GM23338 (cell line): ENCODE measurements at regions not wholly inside any gene's neighbourhood (a gene's known extent, or its start where the extent isn't known, plus 50 kb on each side); places are given as distances from the start of the nearest gene placed in this dataset.

ENCODE experiments used
- ATAC-seq: fragments of 200-7000 bp; cut with Tn5 transposase; 3 replicates; pipeline ENCODE4 v1.9.1; 2020
- DNase-seq: peaks from one replicate; pipeline ENCODE4 v3.0.0-alpha.2; 2015; ENCODE audit warnings: low spot score
- H2AFZ ChIP-seq: fragments of 200-600 bp; sonication (generic); 2 replicates; pipeline ENCODE4 v1.8.0; 2016; ENCODE audit warnings: antibody characterized with exemption, mild to moderate bottlenecking, moderate library complexity
- H3F3A ChIP-seq: fragments of 200-600 bp; sonication (generic); replicated peaks from 2 replicates; pipeline ENCODE4 v1.8.0; 2017; ENCODE audit warnings: antibody characterized with exemption, mixed run types, low read depth
- H3K27ac ChIP-seq: fragments of 200-600 bp; sonication (generic); 2 replicates; pipeline ENCODE4 v1.6.1; 2016; ENCODE audit warnings: low read depth
- H3K27me3 ChIP-seq: fragments of 200-600 bp; sonication (generic); 2 replicates; pipeline ENCODE4 v1.8.0; 2016; ENCODE audit warnings: mild to moderate bottlenecking, mixed run types, moderate library complexity; ENCODE audit not compliant: insufficient read depth
- H3K36me3 ChIP-seq: fragments of 200-600 bp; sonication (generic); 2 replicates; pipeline ENCODE4 v1.8.0; 2016; ENCODE audit warnings: mild to moderate bottlenecking; ENCODE audit not compliant: insufficient read depth
- H3K4me1 ChIP-seq: fragments of 200-600 bp; sonication (generic); 2 replicates; pipeline ENCODE4 v1.8.0; 2016; ENCODE audit warnings: mild to moderate bottlenecking, moderate library complexity; ENCODE audit not compliant: insufficient read depth
- H3K4me2 ChIP-seq: fragments of 200-600 bp; sonication (generic); 2 replicates; pipeline ENCODE4 v1.7.1; 2017; ENCODE audit warnings: mixed run types
- H3K4me3 ChIP-seq: fragments of 200-600 bp; sonication (generic); 2 replicates; pipeline ENCODE4 v1.6.1; 2016; ENCODE audit warnings: mixed run types
- H3K79me2 ChIP-seq: fragments of 200-600 bp; sonication (generic); replicated peaks from 2 replicates; pipeline ENCODE4 v1.8.0; 2017; ENCODE audit warnings: mild to moderate bottlenecking; ENCODE audit not compliant: insufficient read depth
- H3K9me2 ChIP-seq: fragments of 200-600 bp; sonication (generic); 2 replicates; pipeline ENCODE4 v1.8.0; 2017; ENCODE audit not compliant: insufficient read depth
- H4K20me1 ChIP-seq: fragments of 200-600 bp; sonication (generic); replicated peaks from 2 replicates; pipeline ENCODE4 v1.8.0; 2017; ENCODE audit warnings: mild to moderate bottlenecking; ENCODE audit not compliant: insufficient read depth
- H3K27ac Mint-ChIP-seq: 2 replicates; pipeline ENCODE4 v1.8.0; 2020; ENCODE audit warnings: inconsistent platforms, mild to moderate bottlenecking, moderate library complexity, mixed read lengths
- H3K27me3 Mint-ChIP-seq: 3 replicates; pipeline ENCODE4 v1.8.0; 2022; ENCODE audit warnings: low read depth, mild to moderate bottlenecking, moderate library complexity, mixed read lengths, inconsistent platforms; ENCODE audit not compliant: insufficient read depth, poor library complexity
- H3K36me3 Mint-ChIP-seq: 3 replicates; pipeline ENCODE4 v1.8.0; 2021; ENCODE audit warnings: low read depth, mild to moderate bottlenecking, inconsistent platforms, moderate library complexity, mixed read lengths
- H3K4me1 Mint-ChIP-seq: 3 replicates; pipeline ENCODE4 v1.8.0; 2020; ENCODE audit warnings: mild to moderate bottlenecking, inconsistent platforms, mixed read lengths
- H3K4me3 Mint-ChIP-seq: 3 replicates; pipeline ENCODE4 v1.8.0; 2021; ENCODE audit warnings: moderate library complexity, mild to moderate bottlenecking, inconsistent platforms, mixed read lengths
- H3K9me3 Mint-ChIP-seq: 3 replicates; pipeline ENCODE4 v1.8.0; 2020; ENCODE audit warnings: moderate library complexity, mild to moderate bottlenecking, inconsistent platforms, mixed read lengths
- CREB1 ChIP-seq: fragments of 250-450 bp; sonication (Bioruptor Pico); IDR thresholded peaks from 2 replicates; pipeline ENCODE4 v1.5.0; 2020; ENCODE audit warnings: low read depth, mild to moderate bottlenecking, moderate library complexity
- EZH2 ChIP-seq: fragments of 200-600 bp; sonication (generic); IDR thresholded peaks from one replicate; pipeline ENCODE4 v1.8.0; 2017; ENCODE audit warnings: antibody characterized with exemption, mild to moderate bottlenecking, low read depth; ENCODE audit not compliant: unreplicated experiment
- POLR2AphosphoS5 ChIP-seq: IDR thresholded peaks from 2 replicates; pipeline ENCODE4 v1.6.1; 2016; ENCODE audit warnings: antibody characterized with exemption, low read depth
- REST ChIP-seq: IDR thresholded peaks from one replicate; pipeline ENCODE4 v1.6.1; 2018; ENCODE audit warnings: antibody characterized with exemption; ENCODE audit not compliant: unreplicated experiment
- STAT1 ChIP-seq: IDR thresholded peaks from one replicate; pipeline ENCODE4 v1.6.1; 2016; ENCODE audit warnings: antibody characterized with exemption; ENCODE audit not compliant: unreplicated experiment
- ZNF331 ChIP-seq: fragments of 250-450 bp; sonication (Bioruptor Pico); IDR thresholded peaks from 2 replicates; pipeline ENCODE4 v1.5.0; 2020; ENCODE audit warnings: low read depth, mild to moderate bottlenecking, moderate library complexity
- ZNF462 ChIP-seq: fragments of 250-450 bp; sonication (Bioruptor Pico); IDR thresholded peaks from 2 replicates; pipeline ENCODE4 v1.5.0; 2020; ENCODE audit warnings: mild to moderate bottlenecking, moderate library complexity

GRCh38 chr3:101159478-101159877 is 160.9 kb downstream of the IMPG2 start (continued):
- no peak for TF ChIP-seq ZNF462 (CRISPR knock-in tag)
- TF ChIP-seq REST: no peak
- no peak for TF ChIP-seq STAT1
- no peak for TF ChIP-seq CREB1 (CRISPR knock-in tag)
- no peak for TF ChIP-seq EZH2
- no peak for TF ChIP-seq ZNF331 (CRISPR knock-in tag)

- no peaks in the 10 kb centered on the region for H3K9me2 ChIP-seq
- H3K9me3 Mint-ChIP-seq: no peaks in the 10 kb centered on the region
- no peak overlapping the region for H3K27ac Mint-ChIP-seq
- H3K4me3 Mint-ChIP-seq: no peak overlapping the region
- H3K79me2 ChIP-seq: no peaks in the 10 kb centered on the region
- H4K20me1 ChIP-seq: no peaks in the 10 kb centered on the region
- H3K27me3 Mint-ChIP-seq: no peaks in the 10 kb centered on the region
- H3K4me1 ChIP-seq: no peaks in the 10 kb centered on the region
- H3K36me3 ChIP-seq: no peaks in the 10 kb centered on the region
- no peaks in the 10 kb centered on the region for H3K4me1 Mint-ChIP-seq
- H3K27me3 ChIP-seq: no peaks in the 10 kb centered on the region
- H3K27ac ChIP-seq: no peak overlapping the region
- no peaks in the 10 kb centered on the region for H3F3A ChIP-seq
- H3K4me3 ChIP-seq: no peak overlapping the region
- no peak overlapping the region for H3K4me2 ChIP-seq
- no peak overlapping the region for H2AFZ ChIP-seq
- DNase-seq: no peak
- no peaks in the 10 kb centered on the region for H3K36me3 Mint-ChIP-seq
- ATAC-seq: no peak
- TF ChIP-seq ZNF462 (CRISPR knock-in tag): no peak
- TF ChIP-seq POLR2AphosphoS5: no peak
These were observed 162.0 kb downstream of the IMPG2 start for GRCh38 chr3:101158374-101158773.
